HEK293T (cell line): ENCODE measurements at regions not wholly inside any gene's neighbourhood (a gene's known extent, or its start where the extent isn't known, plus 50 kb on each side); places are given as distances from the start of the nearest gene placed in this dataset.

ENCODE experiments used
- ARNT ChIP-seq: fragments of 450-650 bp; IDR thresholded peaks from 2 replicates; pipeline ENCODE4 v1.6.1; 2017; ENCODE audit warnings: mild to moderate bottlenecking
- BHLHE40 ChIP-seq: fragments of 450-650 bp; IDR thresholded peaks from 2 replicates; pipeline ENCODE4 v1.6.1; 2016; ENCODE audit warnings: mild to moderate bottlenecking, moderate library complexity, borderline replicate concordance
- CTBP1 ChIP-seq: fragments of 450-650 bp; IDR thresholded peaks from 2 replicates; pipeline ENCODE4 v1.6.1; 2016; ENCODE audit warnings: borderline replicate concordance
- ELF4 ChIP-seq: fragments of 450-650 bp; IDR thresholded peaks from 2 replicates; pipeline ENCODE4 v1.6.1; 2017; ENCODE audit warnings: antibody characterized with exemption
- FOXA1 ChIP-seq: fragments of 450-650 bp; IDR thresholded peaks from 2 replicates; pipeline ENCODE4 v1.6.1; 2016; ENCODE audit warnings: mild to moderate bottlenecking
- FOXK2 ChIP-seq: fragments of 450-650 bp; IDR thresholded peaks from 2 replicates; pipeline ENCODE4 v1.6.1; 2016; ENCODE audit warnings: mild to moderate bottlenecking
- FOXM1 ChIP-seq: fragments of 450-650 bp; IDR thresholded peaks from 2 replicates; pipeline ENCODE4 v1.6.1; 2017; ENCODE audit warnings: mild to moderate bottlenecking, borderline replicate concordance
- HDGF ChIP-seq: fragments of 450-650 bp; IDR thresholded peaks from 2 replicates; pipeline ENCODE4 v1.6.1; 2017; ENCODE audit warnings: antibody characterized with exemption, borderline replicate concordance
- L3MBTL2 ChIP-seq: fragments of 450-650 bp; conservative IDR thresholded peaks from 2 replicates; pipeline ENCODE4 v1.6.1; 2016; ENCODE audit warnings: mild to moderate bottlenecking
- NFRKB ChIP-seq: fragments of 450-650 bp; IDR thresholded peaks from 2 replicates; pipeline ENCODE4 v1.6.1; 2016; ENCODE audit warnings: mild to moderate bottlenecking, moderate library complexity
- PKNOX1 ChIP-seq: fragments of 450-650 bp; IDR thresholded peaks from 2 replicates; pipeline ENCODE4 v1.6.1; 2016
- SP1 ChIP-seq: fragments of 450-650 bp; IDR thresholded peaks from 2 replicates; pipeline ENCODE4 v1.6.1; 2017
- SUZ12 ChIP-seq: fragments of 450-650 bp; IDR thresholded peaks from 2 replicates; pipeline ENCODE4 v1.6.1; 2016; ENCODE audit warnings: mild to moderate bottlenecking
- TARDBP ChIP-seq: fragments of 450-650 bp; IDR thresholded peaks from 2 replicates; pipeline ENCODE4 v1.6.1; 2016

- TF ChIP-seq NFRKB (no peak), SUZ12 (no peak), HDGF (no peak), SP1 (no peak), BHLHE40 (no peak), ARNT (no peak), ELF4 (no peak), PKNOX1 (no peak), FOXM1 (no peak), TARDBP (no peak), FOXA1 (no peak), FOXK2 (no peak), CTBP1 (no peak), L3MBTL2 (no peak)
Measured at GRCh38 chr18:22603902-22604301, 186.2 kb upstream of the CTAGE1 start.
